Body of pancreas (tissue), 4 donors: ENCODE measurements at regions not wholly inside any gene's neighbourhood (a gene's known extent, or its start where the extent isn't known, plus 50 kb on each side); places are given as distances from the start of the nearest gene placed in this dataset.

Experiments
- CTCF ChIP-seq, 7 experiments: fragments of 450-650 bp in 4 of 7; fragments of 200-600 bp in 3 of 7; sonication (generic) in 3 of 7; IDR thresholded peaks; one replicate each; pipeline ENCODE4 v1.5.1; 2016 to 2019; ENCODE audit warnings: antibody characterized with exemption in 7 of 7
- POLR2A ChIP-seq, 3 donors: fragments of 450-650 bp; IDR thresholded peaks; one replicate each; pipeline ENCODE4 v1.6.1; 2016; ENCODE audit warnings: antibody characterized with exemption in 3 of 3, mild to moderate bottlenecking in 2 of 3

GRCh38 chr10:78531088-78531487, 497.4 kb downstream of the RPS24 start:
- TF ChIP-seq CTCF (IDR thresholded peaks at IDR 0.05) (no peak), POLR2A (IDR thresholded peaks at IDR 0.05) (no peak)
